GM12892 (cell line): ENCODE measurements at regions not wholly inside any gene's neighbourhood (a gene's known extent, or its start where the extent isn't known, plus 50 kb on each side); places are given as distances from the start of the nearest gene placed in this dataset.
"Not testable (repeated sequence)": the region's sequence is repeated elsewhere in the genome, so short reads cannot be mapped to it uniquely, and the experiment has no call there.

Experiments
- DNase-seq: peaks from one replicate; pipeline ENCODE4 v3.0.0; 2011; ENCODE audit not compliant: insufficient read length
- FAIRE-seq: peaks from 2 replicates; lab custom pipeline; 2011; peaks lifted over from hg19 to GRCh38; lab: Jason Lieb, UNC
- POLR2A ChIP-seq: IDR thresholded peaks from 2 replicates; pipeline ENCODE4 v1.6.1; 2011; ENCODE audit warnings: low read depth, low read length, control low read depth
- POLR2AphosphoS5 ChIP-seq: IDR thresholded peaks from 2 replicates; pipeline ENCODE4 v1.6.1; 2011; ENCODE audit warnings: low read depth, low read length, control low read depth
- TAF1 ChIP-seq: IDR thresholded peaks from 2 replicates; pipeline ENCODE4 v1.6.1; 2011; ENCODE audit warnings: low read depth, mild to moderate bottlenecking, control low read depth, low read length, borderline replicate concordance

DNA sequence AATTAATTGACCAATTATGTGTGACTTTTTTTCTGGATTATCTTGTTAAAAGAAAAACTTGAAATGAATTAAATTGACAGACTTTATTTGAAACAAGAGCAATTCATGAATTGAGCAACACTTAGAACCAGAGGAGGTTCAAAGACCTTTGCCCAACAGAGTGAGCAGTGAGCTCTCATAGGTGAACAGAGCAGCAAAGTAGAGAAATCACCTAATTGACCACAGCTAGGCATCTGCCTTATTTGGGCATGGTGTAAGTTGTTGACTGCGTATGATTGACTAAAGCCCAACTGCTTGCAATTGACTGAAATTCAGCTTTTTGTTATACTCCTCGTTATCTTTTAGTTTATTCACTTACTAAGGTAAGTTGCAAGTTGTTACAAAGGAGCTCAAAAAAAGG lies 1216.0 kb upstream of the ALCAM start:
- FAIRE-seq (no peak), DNase-seq (no peak)
- TF ChIP-seq POLR2A (no peak), TAF1 (no peak), POLR2AphosphoS5 (no peak)

DNA sequence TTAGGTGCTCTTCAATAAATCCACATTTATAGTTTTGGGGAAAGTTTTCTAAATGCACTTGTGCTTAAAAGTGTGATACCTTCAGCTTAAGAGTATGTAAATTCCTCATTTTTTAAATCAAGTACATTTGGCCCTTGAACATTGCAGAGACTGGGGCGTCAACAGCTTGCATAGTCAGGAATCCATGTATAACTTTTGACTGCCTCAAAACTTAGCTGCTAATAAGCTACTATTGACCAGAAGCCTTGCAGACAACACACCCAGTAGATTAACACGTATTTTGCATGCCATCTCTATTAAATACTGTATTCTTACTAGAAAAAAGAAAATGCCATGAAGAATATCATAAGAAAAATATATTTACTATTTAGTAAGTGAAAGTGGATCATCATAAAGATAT lies 1211.8 kb upstream of the ALCAM start:
- no peak for FAIRE-seq
- DNase-seq = no peak
- no peak for TF ChIP-seq TAF1
- no peak for TF ChIP-seq POLR2A
- no peak for TF ChIP-seq POLR2AphosphoS5

DNA sequence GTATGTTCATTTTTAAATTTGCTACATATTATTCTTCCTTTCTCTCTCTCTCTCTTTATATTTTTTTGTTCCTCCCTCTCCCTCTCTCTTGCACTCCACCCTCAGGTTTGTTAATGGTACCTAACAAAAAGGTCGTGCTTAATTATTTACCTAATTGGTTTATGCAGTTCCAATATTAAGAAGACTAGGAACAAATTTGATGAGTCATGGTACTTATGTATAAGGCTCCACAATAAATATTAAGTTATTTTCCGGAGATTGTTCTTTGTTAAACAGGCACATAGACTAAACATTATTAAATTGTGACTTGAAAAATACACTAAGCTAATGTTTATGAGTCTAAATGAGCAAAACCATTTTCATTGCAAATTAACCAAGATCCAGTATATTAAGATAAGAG lies 1200.8 kb upstream of the ALCAM start:
- TF ChIP-seq POLR2AphosphoS5 = no peak
- no peak for TF ChIP-seq POLR2A
- no peak for TF ChIP-seq TAF1
- no peak for FAIRE-seq
- no peak for DNase-seq

DNA sequence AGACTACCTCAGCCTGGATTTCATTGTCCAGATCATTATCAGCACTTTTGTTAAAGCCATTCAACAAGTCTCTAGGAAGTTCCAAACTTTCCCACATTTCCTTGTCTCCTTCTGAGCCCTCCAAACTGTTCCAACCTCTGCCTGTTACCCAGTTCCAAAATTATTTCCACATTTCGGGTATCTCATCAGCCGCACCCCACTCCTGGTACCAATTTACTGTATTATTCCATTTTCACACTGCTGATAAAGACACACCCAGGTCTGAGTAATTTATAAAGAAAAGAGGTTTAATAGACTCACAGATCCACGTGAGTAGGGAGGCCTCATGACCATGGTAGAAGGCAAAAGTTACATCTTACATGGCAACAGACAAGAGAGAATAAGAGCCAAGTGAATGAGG lies 1198.3 kb upstream of the ALCAM start:
- DNase-seq = no peak
- TF ChIP-seq POLR2A = no peak
- TF ChIP-seq POLR2AphosphoS5 = no peak
- no peak for TF ChIP-seq TAF1

DNA sequence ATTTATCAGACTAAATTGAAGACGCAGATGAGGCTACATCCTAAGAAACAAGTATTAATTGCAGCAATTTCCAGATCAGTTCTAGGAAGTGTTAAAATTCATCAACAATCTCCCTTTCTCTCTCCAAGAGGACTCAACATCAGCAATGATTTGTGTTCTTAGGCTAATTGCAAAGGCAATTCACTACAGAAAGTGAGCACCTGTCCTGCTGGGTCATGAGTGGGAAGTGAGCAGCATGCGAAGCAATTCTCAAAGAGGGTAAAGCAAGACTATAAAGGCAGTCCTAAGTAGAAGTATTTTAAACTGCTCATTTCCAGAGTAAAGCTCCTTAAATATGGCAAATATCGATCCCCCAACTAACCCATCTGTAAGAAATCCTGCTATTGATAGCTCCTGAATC lies 1191.0 kb upstream of the ALCAM start:
- DNase-seq (no peak), FAIRE-seq (no peak)
- no peak for TF ChIP-seq POLR2AphosphoS5
- no peak for TF ChIP-seq POLR2A
- no peak for TF ChIP-seq TAF1

More for the DNA sequence above, 1198.3 kb upstream of the ALCAM start:
- no peak for FAIRE-seq

DNA sequence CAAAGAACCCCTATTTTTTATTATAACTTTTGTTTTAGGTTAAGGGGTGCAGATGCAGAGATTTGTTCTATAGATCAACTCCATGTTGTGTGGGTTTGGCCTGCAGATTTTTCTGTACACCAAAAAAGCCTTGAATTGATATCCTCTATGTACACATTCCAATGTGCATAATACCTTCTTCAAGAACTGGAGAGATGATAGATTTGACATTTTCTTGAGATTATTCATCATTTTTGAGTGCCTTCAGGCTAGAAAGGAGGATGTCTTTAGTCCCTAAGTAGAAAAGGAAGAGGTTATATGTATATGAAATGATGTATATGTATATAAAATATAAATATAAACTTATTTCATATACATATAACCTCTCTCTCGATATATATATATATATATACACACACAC lies 1190.0 kb upstream of the ALCAM start:
- FAIRE-seq = no peak
- TF ChIP-seq POLR2A = no peak
- no peak for TF ChIP-seq TAF1
- TF ChIP-seq POLR2AphosphoS5 = no peak
- no peak for DNase-seq

DNA sequence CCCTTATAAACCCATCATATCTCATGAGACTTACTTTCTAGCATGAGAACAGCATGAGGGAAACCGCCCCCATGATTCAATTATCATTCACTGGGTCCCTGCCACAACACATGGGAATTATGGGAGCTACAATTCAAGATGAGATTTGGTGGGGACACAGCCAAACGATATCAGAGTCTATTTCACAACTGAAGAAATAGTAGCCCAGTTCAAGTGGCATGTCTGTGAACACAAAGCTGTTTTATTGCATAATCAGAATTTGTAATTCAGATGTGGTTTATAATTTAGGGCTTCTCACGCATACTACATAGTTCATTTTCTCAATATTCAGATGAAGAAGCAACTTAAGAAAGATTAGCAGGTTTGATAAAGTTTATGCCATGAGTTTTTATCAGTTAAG lies 1188.0 kb upstream of the ALCAM start:
- FAIRE-seq = no peak
- DNase-seq = no peak

DNA sequence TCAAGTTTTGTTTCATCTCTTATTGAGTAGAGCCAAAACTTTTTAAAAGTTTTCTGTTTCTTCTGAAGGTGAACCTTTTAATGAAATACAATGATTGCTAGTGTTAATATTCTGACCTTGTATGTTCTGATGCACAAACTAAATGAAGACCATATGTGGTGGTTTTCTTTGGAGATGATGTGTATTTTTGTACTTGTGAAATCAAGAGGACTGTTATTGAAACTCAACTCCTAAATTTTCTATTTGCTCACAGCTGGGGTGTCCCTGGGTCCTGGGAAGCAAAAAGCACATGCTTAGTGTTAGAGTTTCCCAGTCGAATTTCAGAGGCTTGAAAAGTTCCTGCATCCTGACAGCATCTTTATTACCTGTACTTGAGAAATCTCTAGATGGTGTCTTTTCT lies 1185.8 kb upstream of the ALCAM start:
- no peak for FAIRE-seq
- DNase-seq = no peak
- TF ChIP-seq POLR2AphosphoS5 (no peak), TAF1 (no peak), POLR2A (no peak)

More for the DNA sequence above, 1188.0 kb upstream of the ALCAM start:
- TF ChIP-seq TAF1 (no peak), POLR2A (no peak), POLR2AphosphoS5 (no peak)

DNA sequence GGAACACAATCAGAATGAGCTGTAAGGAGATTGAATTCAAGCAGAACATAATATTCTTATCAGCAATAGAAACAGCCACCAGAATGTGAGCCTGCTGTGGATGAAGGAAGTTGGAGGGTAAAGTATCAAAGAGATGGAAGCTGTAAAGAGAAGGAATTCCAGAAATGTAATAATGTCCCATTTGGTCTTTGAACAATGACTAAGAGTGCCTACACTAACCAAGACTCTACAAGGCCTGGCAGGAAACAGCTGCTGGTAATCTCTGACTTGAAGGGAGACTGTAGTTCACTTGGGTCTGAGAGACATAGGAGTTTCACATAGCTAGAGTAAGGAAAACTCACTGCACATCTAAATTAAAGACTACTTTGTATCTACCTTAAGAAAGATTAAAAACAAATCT lies 1176.0 kb upstream of the ALCAM start:
- TF ChIP-seq POLR2A = no peak
- TF ChIP-seq POLR2AphosphoS5 = no peak
- TF ChIP-seq TAF1 = no peak
- FAIRE-seq (no peak), DNase-seq (no peak)

DNA sequence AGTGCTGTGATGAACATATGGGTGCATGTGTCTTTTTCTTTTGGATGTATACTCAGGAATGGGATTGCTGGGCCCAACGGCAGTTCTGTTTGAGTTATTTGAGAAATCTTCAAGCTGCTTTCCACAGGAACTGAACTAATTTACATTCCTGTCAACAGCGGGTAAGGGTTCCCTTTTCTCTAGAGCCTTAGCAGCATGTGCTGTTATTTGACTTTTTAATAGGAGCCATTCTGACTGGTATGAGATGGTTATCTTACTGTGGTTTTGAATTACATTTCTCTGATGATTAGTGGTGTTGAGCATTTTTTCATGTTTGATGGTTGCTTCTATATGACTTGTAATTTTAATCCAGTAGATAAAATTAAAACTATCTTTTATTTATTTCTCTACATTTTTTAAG lies 1168.6 kb upstream of the ALCAM start:
- FAIRE-seq = no peak
- DNase-seq = no peak
- TF ChIP-seq TAF1 (no peak), POLR2AphosphoS5 (no peak), POLR2A (no peak)

DNA sequence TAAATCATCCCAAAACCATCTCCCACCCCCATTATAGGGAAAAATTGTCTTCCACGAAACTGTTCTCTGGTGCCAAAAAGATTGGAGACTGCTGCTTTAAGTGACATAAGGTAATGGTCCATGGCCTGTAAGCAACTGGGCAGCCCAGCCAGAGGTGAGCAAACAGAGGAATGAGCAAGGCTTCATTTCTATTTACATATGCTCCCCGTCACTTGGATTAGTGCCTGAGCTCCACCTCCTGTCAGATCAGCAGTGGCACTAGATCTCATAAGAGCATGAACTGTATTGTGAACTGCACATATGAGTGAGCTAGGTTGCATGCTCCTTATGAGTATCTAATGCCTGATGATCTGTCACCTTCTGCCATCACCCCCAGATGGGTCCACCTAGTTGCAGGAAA lies 1159.8 kb upstream of the ALCAM start:
- DNase-seq = no peak
- no peak for FAIRE-seq

DNA sequence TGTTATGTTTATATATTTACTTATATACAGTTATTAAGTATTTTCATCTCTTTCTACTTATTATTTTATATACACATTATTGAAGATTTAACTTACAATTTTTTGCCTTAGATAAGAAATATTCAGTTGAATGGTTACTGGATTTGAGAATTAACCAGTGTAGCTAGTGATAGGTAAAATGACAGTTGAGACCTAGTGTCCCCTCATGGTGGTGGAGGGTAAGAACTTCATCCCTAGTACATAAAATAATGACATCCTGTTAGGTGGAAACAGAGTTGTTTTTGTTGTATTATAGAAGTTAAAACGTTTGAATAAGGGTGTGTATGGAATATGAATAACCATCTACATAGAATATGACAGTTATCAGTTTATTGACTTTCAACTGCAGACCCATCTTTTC lies 1152.4 kb upstream of the ALCAM start:
- DNase-seq = no peak
- TF ChIP-seq POLR2AphosphoS5 = no peak
- TF ChIP-seq TAF1 = no peak
- no peak for TF ChIP-seq POLR2A
- no peak for FAIRE-seq

More for the DNA sequence above, 1159.8 kb upstream of the ALCAM start:
- TF ChIP-seq POLR2A = no peak
- TF ChIP-seq TAF1 = no peak
- no peak for TF ChIP-seq POLR2AphosphoS5

DNA sequence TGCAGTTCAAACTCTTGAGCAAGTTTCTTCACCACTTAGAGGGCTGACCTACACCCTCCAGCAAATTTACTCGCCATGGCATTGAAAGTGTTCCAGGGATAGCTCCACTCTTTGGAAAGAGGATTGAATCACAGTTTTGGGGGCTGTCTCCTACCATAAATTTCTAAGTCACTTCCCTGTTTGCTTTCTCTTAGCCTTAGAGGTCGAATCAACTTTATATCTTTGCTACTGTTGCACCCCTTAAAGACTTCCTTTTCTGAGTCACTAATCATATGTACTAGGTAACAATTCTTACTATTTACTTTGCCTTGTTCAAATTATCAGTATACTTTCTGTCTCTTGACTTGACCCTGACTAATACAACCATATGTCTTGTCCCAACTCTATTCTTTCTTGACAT lies 1151.8 kb upstream of the ALCAM start:
- TF ChIP-seq POLR2A (no peak), TAF1 (no peak), POLR2AphosphoS5 (no peak)
- DNase-seq = no peak
- no peak for FAIRE-seq

DNA sequence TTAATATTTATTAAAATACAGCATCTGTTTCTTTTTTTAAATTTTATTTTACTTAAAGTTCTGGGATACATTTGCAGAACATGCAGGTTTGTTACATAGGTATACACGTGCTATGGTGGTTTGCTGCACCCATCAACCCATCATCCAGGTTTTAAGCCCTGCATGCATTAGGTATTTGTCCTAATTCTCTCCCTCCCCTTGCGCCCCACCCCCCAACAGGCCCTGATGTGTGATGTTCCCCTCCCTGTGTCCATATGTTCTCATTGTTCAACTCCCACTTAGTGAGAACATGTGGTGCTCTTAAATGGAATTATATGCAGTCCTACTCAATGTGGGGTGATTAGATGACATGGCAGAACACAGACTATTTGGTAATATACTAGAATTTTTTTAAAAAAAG lies 1147.7 kb upstream of the ALCAM start:
- DNase-seq, FAIRE-seq: not testable (repeated sequence)
